Subcutaneous abdominal adipose tissue (tissue), 5 donors: ENCODE measurements at regions not wholly inside any gene's neighbourhood (a gene's known extent, or its start where the extent isn't known, plus 50 kb on each side); places are given as distances from the start of the nearest gene placed in this dataset.

Experiments
- H3K27ac ChIP-seq: one replicate; pipeline ENCODE4 v1.7.0; 2013; ENCODE audit warnings: low read depth, mild to moderate bottlenecking, inconsistent platforms, low read length, moderate library complexity
- H3K27me3 ChIP-seq, 5 donors: one replicate each; pipeline ENCODE4 v1.7.0; 2013; ENCODE audit warnings: low read length in 5 of 5, inconsistent platforms in 1 of 5; ENCODE audit not compliant: control insufficient read depth in 5 of 5, insufficient read depth in 4 of 5
- H3K36me3 ChIP-seq, 5 donors: one replicate each; pipeline ENCODE4 v1.7.0; 2013; ENCODE audit warnings: low read length in 5 of 5; ENCODE audit not compliant: control insufficient read depth in 5 of 5, insufficient read depth in 5 of 5
- H3K4me1 ChIP-seq, 5 donors: one replicate each; pipeline ENCODE4 v1.7.0; 2013; ENCODE audit warnings: low read length in 5 of 5, mild to moderate bottlenecking in 3 of 5, moderate library complexity in 1 of 5; ENCODE audit not compliant: control insufficient read depth in 5 of 5, insufficient read depth in 5 of 5
- H3K4me3 ChIP-seq, 5 donors: one replicate each; pipeline ENCODE4 v1.7.0; 2013; ENCODE audit warnings: low read length in 5 of 5, low read depth in 1 of 5
- H3K9ac ChIP-seq, 5 donors: one replicate each; pipeline ENCODE4 v1.7.0; 2013; ENCODE audit warnings: low read length in 5 of 5, mild to moderate bottlenecking in 4 of 5, moderate library complexity in 3 of 5
- H3K9me3 ChIP-seq, 5 donors: one replicate each; pipeline ENCODE4 v1.7.0; 2013; ENCODE audit warnings: low read length in 5 of 5; ENCODE audit not compliant: control insufficient read depth in 5 of 5
- donor health status: healthy.
- donor health status: healthy.
- donor health status: healthy.
- donor health status: healthy.
- donor health status: healthy.

- no peak overlapping the region for H3K9ac ChIP-seq
- no peak overlapping the region for H3K4me3 ChIP-seq
- no peaks in the 10 kb centered on the region for H3K36me3 ChIP-seq
- H3K9me3 ChIP-seq: no peaks in the 10 kb centered on the region
- no peaks in the 10 kb centered on the region for H3K4me1 ChIP-seq
- no peak overlapping the region for H3K27ac ChIP-seq
- H3K27me3 ChIP-seq: peaks cover 2 to 10% (median 8%) of the 10 kb centered on the region in 5 donors
Measured at GRCh38 chr18:47728921-47729320, 201.5 kb downstream of the SMAD2 start.

- H3K4me1 ChIP-seq: no peaks in the 10 kb centered on the region
- H3K27ac ChIP-seq: no peak overlapping the region
- peaks cover 2 to 8% (median 4%) of the 10 kb centered on the region in 5 donors for H3K27me3 ChIP-seq
- no peaks in the 10 kb centered on the region for H3K9me3 ChIP-seq
- H3K9ac ChIP-seq: no peak overlapping the region
- H3K4me3 ChIP-seq: no peak overlapping the region
- no peaks in the 10 kb centered on the region for H3K36me3 ChIP-seq
Measured at GRCh38 chr18:47727409-47727808, 203.1 kb downstream of the SMAD2 start.

GRCh38 chr18:47726550-47726949 is 203.9 kb downstream of the SMAD2 start:
- peaks cover 1 to 8% (median 2%) of the 10 kb centered on the region in 5 donors for H3K27me3 ChIP-seq
- H3K27ac ChIP-seq: no peak overlapping the region
- H3K4me1 ChIP-seq: no peaks in the 10 kb centered on the region

GRCh38 chr18:47725656-47726055 is 204.8 kb downstream of the SMAD2 start:
- H3K4me3 ChIP-seq: no peak overlapping the region
- H3K4me1 ChIP-seq: no peaks in the 10 kb centered on the region
- H3K9me3 ChIP-seq: no peaks in the 10 kb centered on the region
- H3K27me3 ChIP-seq: peaks cover 0 to 5% (median 2%) of the 10 kb centered on the region in 5 donors
- H3K36me3 ChIP-seq: no peaks in the 10 kb centered on the region
- no peak overlapping the region for H3K9ac ChIP-seq
- H3K27ac ChIP-seq: no peak overlapping the region

More at GRCh38 chr18:47726550-47726949, 203.9 kb downstream of the SMAD2 start:
- Histone ChIP-seq H3K36me3 (no peaks in the 10 kb centered on the region), H3K9me3 (no peaks in the 10 kb centered on the region), H3K9ac (no peak overlapping the region), H3K4me3 (no peak overlapping the region)

GRCh38 chr18:47724186-47724975 is 206.1 kb downstream of the SMAD2 start:
- Histone ChIP-seq H3K9me3 (peaks cover 0 to 5% (median 0%) of the 10 kb centered on the region in 5 donors), H3K4me1 (no peaks in the 10 kb centered on the region), H3K4me3 (no peak overlapping the region), H3K36me3 (no peaks in the 10 kb centered on the region), H3K27me3 (peaks cover 0 to 4% (median 0%) of the 10 kb centered on the region in 5 donors), H3K27ac (no peak overlapping the region), H3K9ac (no peak overlapping the region)

- no peak overlapping the region for H3K27ac ChIP-seq
- no peak overlapping the region for H3K9ac ChIP-seq
- no peaks in the 10 kb centered on the region for H3K36me3 ChIP-seq
- H3K4me1 ChIP-seq: no peaks in the 10 kb centered on the region
- H3K4me3 ChIP-seq: no peak overlapping the region
- H3K27me3 ChIP-seq: peaks cover 0 to 4% (median 0%) of the 10 kb centered on the region in 5 donors
- H3K9me3 ChIP-seq: peaks cover 0 to 5% (median 0%) of the 10 kb centered on the region in 5 donors
Measured at GRCh38 chr18:47721876-47722275, 208.6 kb downstream of the SMAD2 start.

- Histone ChIP-seq H3K4me1 (no peaks in the 10 kb centered on the region), H3K27me3 (peaks cover 0 to 4% (median 0%) of the 10 kb centered on the region in 5 donors), H3K4me3 (no peak overlapping the region), H3K27ac (no peak overlapping the region), H3K9ac (no peak overlapping the region), H3K9me3 (peaks cover 0 to 5% (median 0%) of the 10 kb centered on the region in 5 donors), H3K36me3 (no peaks in the 10 kb centered on the region)
Measured at GRCh38 chr18:47720741-47721140, 209.7 kb downstream of the SMAD2 start.

- Histone ChIP-seq H3K9me3 (peaks cover 0 to 5% (median 0%) of the 10 kb centered on the region in 5 donors), H3K27me3 (peaks cover 0 to 4% (median 0%) of the 10 kb centered on the region in 5 donors), H3K9ac (no peak overlapping the region), H3K27ac (no peak overlapping the region), H3K4me3 (no peak overlapping the region), H3K36me3 (no peaks in the 10 kb centered on the region), H3K4me1 (no peaks in the 10 kb centered on the region)
Measured at GRCh38 chr18:47719096-47719780, 211.2 kb downstream of the SMAD2 start.

- Histone ChIP-seq H3K4me3 (no peak overlapping the region), H3K4me1 (no peaks in the 10 kb centered on the region), H3K9ac (no peak overlapping the region), H3K27me3 (peaks cover 0 to 4% (median 0%) of the 10 kb centered on the region in 5 donors), H3K36me3 (no peaks in the 10 kb centered on the region), H3K9me3 (peaks cover 0 to 5% (median 0%) of the 10 kb centered on the region in 5 donors), H3K27ac (no peak overlapping the region)
Measured at GRCh38 chr18:47718646-47719045, 211.8 kb downstream of the SMAD2 start.

- Histone ChIP-seq H3K36me3 (no peaks in the 10 kb centered on the region), H3K27ac (no peak overlapping the region), H3K9ac (no peak overlapping the region)
Measured at GRCh38 chr18:47717257-47717656, 213.2 kb downstream of the SMAD2 start.

More at GRCh38 chr18:47717257-47717656, 213.2 kb downstream of the SMAD2 start:
- Histone ChIP-seq H3K4me1 (no peaks in the 10 kb centered on the region), H3K27me3 (peaks cover 0 to 8% (median 0%) of the 10 kb centered on the region in 5 donors), H3K4me3 (no peak overlapping the region), H3K9me3 (peaks cover 0 to 5% (median 0%) of the 10 kb centered on the region in 5 donors)
